PC-3 (cell line): ENCODE measurements at regions not wholly inside any gene's neighbourhood (a gene's known extent, or its start where the extent isn't known, plus 50 kb on each side); places are given as distances from the start of the nearest gene placed in this dataset.

Experiments used
- ATAC-seq: fragments of 200-7000 bp; cut with Tn5 transposase; 2 replicates; pipeline ENCODE4 v1.9.1; 2020; ENCODE audit warnings: mild to moderate bottlenecking, moderate library complexity
- BruUV-seq: library from RNA; stranded (reverse); fragments of 400-500 nt; replicated peaks from 2 replicates; lab custom pipeline; 2021; lab: Mats Ljungman, UMichigan
- CTCF ChIA-PET: fragments of 300-600 bp; sonication (Branson Sonifier 250); formaldehyde crosslinking; loops from one replicate; lab custom pipeline; 2022; ENCODE audit warnings: antibody characterized with exemption; lab: Charles Lee
- POLR2A ChIA-PET: fragments of 300-600 bp; sonication (Branson Sonifier 250); formaldehyde crosslinking; loops from one replicate; lab custom pipeline; 2022; ENCODE audit warnings: antibody characterized with exemption; ENCODE audit not compliant: unreplicated experiment; lab: Charles Lee
- DNase-seq: peaks from one replicate; pipeline ENCODE4 v3.0.0-alpha.2; 2015
- H2AFZ ChIP-seq: fragments of 300-600 bp; sonication (generic); 2 replicates; pipeline ENCODE4 v1.6.0; 2016; ENCODE audit warnings: antibody characterized with exemption, low read length
- H3F3A ChIP-seq: fragments of 300-600 bp; sonication (generic); one replicate; pipeline ENCODE4 v1.6.0; 2017; ENCODE audit warnings: antibody characterized with exemption, low read length, control low read depth, mild to moderate bottlenecking; ENCODE audit not compliant: unreplicated experiment
- H3K27ac ChIP-seq: fragments of 300-600 bp; sonication (generic); 2 replicates; pipeline ENCODE4 v1.5.1; 2016; ENCODE audit warnings: mild to moderate bottlenecking, low read length
- H3K27me3 ChIP-seq: fragments of 300-600 bp; sonication (generic); 2 replicates; pipeline ENCODE4 v1.6.1; 2016; ENCODE audit warnings: low read length, mixed read lengths
- H3K36me3 ChIP-seq: fragments of 300-600 bp; sonication (generic); 2 replicates; pipeline ENCODE4 v1.6.1; 2016; ENCODE audit warnings: low read depth, mixed run types, low read length, mixed read lengths
- H3K4me1 ChIP-seq: fragments of 300-600 bp; sonication (generic); 2 replicates; pipeline ENCODE4 v1.5.1; 2016; ENCODE audit warnings: low read length; ENCODE audit not compliant: insufficient read depth
- H3K4me2 ChIP-seq: fragments of 300-600 bp; sonication (generic); 2 replicates; pipeline ENCODE4 v1.6.0; 2016; ENCODE audit warnings: low read length
- H3K4me3 ChIP-seq: fragments of 300-600 bp; sonication (generic); 2 replicates; pipeline ENCODE4 v1.5.1; 2016; ENCODE audit warnings: mild to moderate bottlenecking, low read length, mixed read lengths
- H3K79me2 ChIP-seq: fragments of 300-600 bp; sonication (generic); 2 replicates; pipeline ENCODE4 v1.6.1; 2017; ENCODE audit warnings: low read length, mixed read lengths
- H3K9ac ChIP-seq: fragments of 300-600 bp; sonication (generic); 2 replicates; pipeline ENCODE4 v1.6.0; 2016; ENCODE audit warnings: mild to moderate bottlenecking, low read length
- H3K9me2 ChIP-seq: fragments of 300-600 bp; sonication (generic); replicated peaks from 2 replicates; pipeline ENCODE4 v1.6.1; 2016; ENCODE audit warnings: mixed run types, low read length, mixed read lengths
- H3K9me3 ChIP-seq: fragments of 300-600 bp; sonication (generic); 2 replicates; pipeline ENCODE4 v1.6.1; 2016; ENCODE audit warnings: low read length, mixed read lengths
- H4K20me1 ChIP-seq: fragments of 300-600 bp; sonication (generic); 2 replicates; pipeline ENCODE4 v1.6.1; 2016; ENCODE audit warnings: low read length, mixed read lengths
- CTCF ChIP-seq: fragments of 300-600 bp; sonication (generic); conservative IDR thresholded peaks from 2 replicates; pipeline ENCODE4 v1.5.1; 2017; ENCODE audit warnings: antibody characterized with exemption, low read depth, mild to moderate bottlenecking, low read length
- EZH2 ChIP-seq: fragments of 300-600 bp; sonication (generic); IDR thresholded peaks from one replicate; pipeline ENCODE4 v1.6.1; 2017; ENCODE audit warnings: antibody characterized with exemption, mild to moderate bottlenecking, low read length; ENCODE audit not compliant: unreplicated experiment
- EZH2phosphoT487 ChIP-seq: fragments of 300-600 bp; sonication (generic); IDR thresholded peaks from 2 replicates; pipeline ENCODE4 v1.6.1; 2018; ENCODE audit warnings: mild to moderate bottlenecking, antibody characterized with exemption, low read length, borderline replicate concordance
- intact Hi-C: fragments of 100-400 bp; cut with micrococcal nuclease; formaldehyde crosslinking; loops from 2 replicates; pipeline ENCODE4 v1.9.0; 2023

- DNase-seq (no peak), ATAC-seq (no peak)
- CTCF ChIA-PET = no interaction called here
- Histone ChIP-seq H3K27ac (no peak overlapping the region), H3K79me2 (no peaks in the 10 kb centered on the region), H3K4me3 (no peak overlapping the region), H3K9ac (no peak overlapping the region), H4K20me1 (no peaks in the 10 kb centered on the region), H3F3A (no peaks in the 10 kb centered on the region), H2AFZ (no peak overlapping the region), H3K4me2 (no peak overlapping the region), H3K27me3 (peaks cover 25% of the 10 kb centered on the region), H3K36me3 (no peaks in the 10 kb centered on the region), H3K4me1 (no peaks in the 10 kb centered on the region), H3K9me2 (no peaks in the 10 kb centered on the region), H3K9me3 (no peaks in the 10 kb centered on the region)
- TF ChIP-seq CTCF = no peak
- no peak for TF ChIP-seq EZH2
- no peak for TF ChIP-seq EZH2phosphoT487
- intact Hi-C loops = no loop called here
- POLR2A ChIA-PET = no interaction called here
- BruUV-seq = no TSS peak
These were observed 133.7 kb upstream of the C2CD4B start for GRCh38 chr15:62298811-62299210.

GRCh38 chr15:62299541-62299940 lies 134.5 kb upstream of the C2CD4B start:
- POLR2A ChIA-PET = no interaction called here
- Histone ChIP-seq H3K9ac (no peak overlapping the region), H3K36me3 (no peaks in the 10 kb centered on the region), H3K9me2 (no peaks in the 10 kb centered on the region), H4K20me1 (no peaks in the 10 kb centered on the region), H3K27me3 (peaks cover 28% of the 10 kb centered on the region), H3F3A (no peaks in the 10 kb centered on the region), H3K9me3 (no peaks in the 10 kb centered on the region), H3K4me1 (no peaks in the 10 kb centered on the region), H3K79me2 (no peaks in the 10 kb centered on the region), H3K27ac (no peak overlapping the region), H2AFZ (no peak overlapping the region), H3K4me3 (no peak overlapping the region), H3K4me2 (no peak overlapping the region)
- no peak for TF ChIP-seq EZH2
- intact Hi-C loops = no loop called here
- DNase-seq (no peak), ATAC-seq (no peak)
- CTCF ChIA-PET = no interaction called here
- BruUV-seq = no TSS peak

- POLR2A ChIA-PET = no interaction called here
- ATAC-seq = no peak
- no peaks in the 10 kb centered on the region for H4K20me1 ChIP-seq
- no peak overlapping the region for H3K4me3 ChIP-seq
- no peaks in the 10 kb centered on the region for H3K79me2 ChIP-seq
- no peaks in the 10 kb centered on the region for H3F3A ChIP-seq
- no peaks in the 10 kb centered on the region for H3K36me3 ChIP-seq
- no peak overlapping the region for H3K9ac ChIP-seq
- no peaks in the 10 kb centered on the region for H3K9me2 ChIP-seq
- no peaks in the 10 kb centered on the region for H3K9me3 ChIP-seq
- BruUV-seq = no TSS peak
- intact Hi-C loops = no loop called here
- H3K4me1 ChIP-seq = peaks cover 2% of the 10 kb centered on the region; the same call in 1 of the 2 replicates
- CTCF ChIA-PET = no interaction called here
- H3K27ac ChIP-seq = no peak overlapping the region
- no peak overlapping the region for H3K4me2 ChIP-seq
- no peak overlapping the region for H2AFZ ChIP-seq
- H3K27me3 ChIP-seq = peaks cover 28% of the 10 kb centered on the region
- no peak for TF ChIP-seq CTCF
- TF ChIP-seq EZH2 = no peak
- TF ChIP-seq EZH2phosphoT487 = no peak
- DNase-seq = no peak
These were observed 137.0 kb upstream of the C2CD4B start for GRCh38 chr15:62301993-62302675.
